SK-MEL-5 (cell line): ENCODE measurements at regions not wholly inside any gene's neighbourhood (a gene's known extent, or its start where the extent isn't known, plus 50 kb on each side); places are given as distances from the start of the nearest gene placed in this dataset.
A peak's percentile ranks its signal among the peaks of the same experiment; 100 is the strongest.

Experiments used
- DNase-seq: peaks from one replicate; pipeline ENCODE4 v3.0.0-alpha.2; 2016; ENCODE audit warnings: low read depth, low spot score
- in situ Hi-C: cut with HindIII; loops from 2 replicates; pipeline ENCODE4 v1.10.0; 2016; ENCODE audit warnings: low sequenced_read_pairs, high pct_unique_total_duplicates, low pct_unique_long_range_greater_than_20kb

GRCh38 chr17:79424471-79425185, 186.2 kb downstream of the RBFOX3 start:
- in situ Hi-C loops, result no loop called here
- DNase-seq, result no peak

- in situ Hi-C loops, result no loop called here
These were observed 186.9 kb downstream of the RBFOX3 start for GRCh38 chr17:79423811-79424465.

DNA sequence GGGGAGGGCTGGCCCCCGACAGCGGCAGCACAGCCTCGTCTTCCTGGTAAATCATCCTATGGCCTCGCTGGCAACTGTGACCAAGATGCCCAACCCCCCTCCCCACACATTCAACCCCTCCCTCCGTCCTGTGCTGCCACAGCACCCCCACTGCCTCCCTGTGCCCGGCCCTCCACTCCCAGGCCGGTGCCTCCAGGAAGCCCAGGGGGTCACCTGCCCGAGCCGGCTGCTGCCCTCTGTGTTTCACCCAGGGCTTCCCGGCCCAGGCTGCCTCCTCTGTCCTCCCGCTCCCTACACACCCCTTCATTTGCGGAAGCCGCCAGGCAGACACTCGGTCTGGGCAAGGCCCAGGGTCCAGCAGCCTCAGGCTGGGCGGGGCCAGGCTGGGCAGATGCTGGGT, 188.6 kb downstream of the RBFOX3 start:
- in situ Hi-C loops, result no loop called here
- DNase-seq, result no peak

More at GRCh38 chr17:79423811-79424465, 186.9 kb downstream of the RBFOX3 start:
- no peak for DNase-seq

DNA sequence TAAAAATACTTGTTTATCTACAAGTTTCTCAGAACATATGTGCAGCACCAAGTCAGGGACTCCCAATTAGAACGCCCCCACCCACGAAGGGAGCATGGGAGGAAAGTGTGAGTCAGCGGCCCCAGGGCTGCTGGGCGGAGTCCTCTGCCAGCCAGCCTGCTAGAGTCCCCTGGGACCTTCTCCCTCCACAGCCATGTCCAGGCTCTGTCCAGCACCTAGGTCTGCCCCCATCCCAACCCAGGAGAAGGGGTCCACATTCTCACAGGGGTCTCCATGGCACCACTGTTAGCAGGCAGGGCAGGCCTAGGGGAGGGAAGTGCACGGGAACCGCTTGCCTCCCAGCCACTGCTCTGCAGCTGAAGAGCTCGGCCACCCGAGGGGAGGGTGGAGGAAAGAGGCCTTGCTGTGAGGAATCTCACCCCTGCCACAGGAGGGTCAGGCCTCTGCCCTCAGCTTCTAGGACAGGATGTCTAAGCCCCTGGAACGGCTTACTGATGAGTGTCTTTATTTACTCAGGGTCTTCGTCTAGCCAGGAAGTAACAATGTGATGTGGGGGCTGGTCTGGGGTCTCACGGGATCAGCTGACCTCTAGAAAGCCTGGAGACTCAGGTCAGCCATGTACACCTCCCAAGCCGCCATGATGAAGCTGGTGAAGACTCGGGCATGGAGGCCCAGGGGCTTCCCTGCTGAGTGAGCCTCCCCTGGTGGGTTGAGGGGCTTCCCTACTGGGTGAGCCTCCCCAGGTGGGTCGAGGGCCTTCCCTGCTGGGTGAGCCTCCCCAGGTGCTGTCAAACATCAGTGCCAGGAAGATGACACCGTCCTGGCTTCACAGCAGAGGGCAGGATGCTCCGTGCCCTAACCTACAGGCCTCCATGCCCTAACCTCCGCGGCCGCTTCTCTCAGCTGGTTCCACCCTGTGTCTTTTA, 190.3 kb downstream of the RBFOX3 start:
- in situ Hi-C loops, result no loop called here
- peak; percentile 53 for DNase-seq

DNA sequence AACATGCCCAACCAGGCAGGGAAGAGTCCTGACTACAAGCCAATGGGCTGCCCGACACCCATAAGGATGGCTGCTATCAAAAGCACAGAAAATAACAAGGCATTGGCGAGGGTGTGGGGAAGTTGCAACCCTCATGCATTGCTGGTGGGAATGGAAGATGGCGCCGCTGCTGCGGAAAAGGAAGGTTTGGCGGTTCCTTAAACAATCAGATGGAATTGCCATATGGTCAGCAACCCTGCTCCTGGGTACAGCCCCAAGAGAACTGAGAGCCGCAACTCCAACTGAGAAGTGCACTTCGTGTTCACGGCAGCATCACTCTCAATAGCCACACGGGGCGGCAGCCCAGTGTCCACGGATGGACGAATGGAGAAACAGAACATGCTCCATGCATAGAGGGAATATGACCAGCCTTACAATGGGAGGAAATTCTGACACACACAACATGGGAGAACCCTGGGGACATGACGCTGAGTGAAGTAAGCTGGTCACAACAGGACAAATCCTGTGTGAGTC, 193.3 kb downstream of the RBFOX3 start:
- no peak for DNase-seq
- in situ Hi-C loops, result no loop called here

- in situ Hi-C loops, result no loop called here
- no peak for DNase-seq
These were observed 194.9 kb downstream of the RBFOX3 start for GRCh38 chr17:79415909-79416308.

- DNase-seq, result no peak
- in situ Hi-C loops, result no loop called here
These were observed 195.5 kb downstream of the RBFOX3 start for GRCh38 chr17:79415365-79415764.

- in situ Hi-C loops, result no loop called here
- DNase-seq, result no peak
These were observed 196.0 kb downstream of the RBFOX3 start for GRCh38 chr17:79414793-79415211.

GRCh38 chr17:79414063-79414792, 196.6 kb downstream of the RBFOX3 start:
- DNase-seq, result no peak
- in situ Hi-C loops, result no loop called here

- no peak for DNase-seq
- in situ Hi-C loops, result no loop called here
These were observed 197.2 kb downstream of the RBFOX3 start for GRCh38 chr17:79413611-79414010.

DNA sequence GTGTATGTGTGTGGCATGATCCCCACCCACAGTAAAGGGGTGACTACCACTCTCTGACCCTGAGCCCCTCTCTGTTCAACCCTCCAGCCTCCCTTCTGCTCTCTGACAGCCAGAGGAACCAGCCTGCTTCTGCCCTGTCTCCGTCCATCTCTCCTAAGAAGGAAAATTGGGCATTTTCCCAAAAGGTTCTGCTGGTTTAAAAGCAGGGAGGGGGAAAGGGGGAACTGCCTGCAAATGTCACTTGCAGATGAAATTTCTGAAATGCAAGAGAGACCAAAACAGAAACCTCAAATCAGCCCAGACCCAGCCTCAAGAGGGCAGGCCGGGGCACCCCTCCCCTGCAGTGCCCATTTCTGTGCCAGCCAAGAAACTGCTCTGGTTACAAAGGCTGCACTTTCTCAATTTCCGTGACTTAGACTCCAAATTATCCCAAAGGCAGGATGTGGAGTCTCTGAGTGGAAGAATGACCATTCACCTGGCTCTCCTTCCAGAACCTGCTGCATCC, 197.9 kb downstream of the RBFOX3 start:
- DNase-seq, result no peak
- in situ Hi-C loops, result no loop called here

GRCh38 chr17:79412110-79412509, 198.7 kb downstream of the RBFOX3 start:
- in situ Hi-C loops, result no loop called here
- DNase-seq, result no peak

- in situ Hi-C loops, result no loop called here
- no peak for DNase-seq
These were observed 199.4 kb downstream of the RBFOX3 start for GRCh38 chr17:79411419-79411818.

- in situ Hi-C loops, result no loop called here
- DNase-seq, result no peak
These were observed 200.2 kb downstream of the RBFOX3 start for GRCh38 chr17:79410681-79411080.

DNA sequence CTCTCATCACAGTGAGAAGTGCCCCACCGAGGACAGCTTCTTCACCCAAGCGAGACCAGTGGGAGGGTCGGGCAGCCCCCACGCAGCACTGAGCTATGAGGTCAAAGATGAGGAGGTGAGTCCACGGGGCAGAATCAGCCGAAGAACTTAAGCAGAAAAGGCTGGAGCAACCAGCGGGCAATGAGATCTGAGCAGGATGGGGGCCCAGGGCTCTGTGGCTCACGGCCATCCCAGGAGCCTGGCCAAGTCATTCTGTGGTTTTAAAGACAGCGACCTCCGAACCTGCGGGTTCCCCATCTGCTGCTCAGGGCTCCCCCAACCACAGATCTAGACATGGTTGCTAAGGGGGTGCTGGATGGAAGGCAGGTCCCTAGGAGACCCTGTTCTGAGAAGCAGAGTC, 202.6 kb downstream of the RBFOX3 start:
- in situ Hi-C loops, result no loop called here
- DNase-seq, result no peak

GRCh38 chr17:79407385-79407784, 203.5 kb downstream of the RBFOX3 start:
- in situ Hi-C loops, result no loop called here
- no peak for DNase-seq

GRCh38 chr17:79406316-79406715, 204.5 kb downstream of the RBFOX3 start:
- DNase-seq, result no peak
- in situ Hi-C loops, result no loop called here
